HCT116 (cell line): ENCODE measurements at regions not wholly inside any gene's neighbourhood (a gene's known extent, or its start where the extent isn't known, plus 50 kb on each side); places are given as distances from the start of the nearest gene placed in this dataset.

ENCODE experiments used
- ATAC-seq: fragments of 200-7000 bp; cut with Tn5 transposase; 2 replicates; pipeline ENCODE4 v1.9.1; 2020; ENCODE audit warnings: mild to moderate bottlenecking, moderate library complexity
- BruUV-seq: library from RNA; stranded (reverse); fragments of 400-500 nt; replicated peaks from 2 replicates; lab custom pipeline; 2021; lab: Mats Ljungman, UMichigan
- CTCF ChIA-PET: fragments of 300-600 bp; sonication (Branson Sonifier 250); formaldehyde crosslinking; loops from one replicate; lab custom pipeline; 2021; ENCODE audit warnings: antibody characterized with exemption; lab: Charles Lee
- POLR2A ChIA-PET: fragments of 300-600, 350-600 bp; sonication (Branson Sonifier 250); formaldehyde crosslinking; loops from one replicate; lab custom pipeline; 2021; ENCODE audit warnings: antibody characterized with exemption; lab: Charles Lee
- RAD21 ChIA-PET, 2 experiments: fragments of 300-600 bp; sonication (Branson Sonifier 250); formaldehyde crosslinking; loops; one replicate each; lab custom pipeline; 2023; ENCODE audit warnings: low total read pairs in 2 of 2; ENCODE audit not compliant: uncharacterized antibody in 2 of 2, unreplicated experiment in 2 of 2, low non-redundant PET in 1 of 2; lab: Charles Lee
- DNase-seq: peaks from one replicate; pipeline ENCODE4 v3.0.0-alpha.2; 2010; ENCODE audit warnings: low read depth, low spot score
- H2AFZ ChIP-seq: fragments of 200-600 bp; shearing (Covaris generic), sonication (generic); 2 replicates; pipeline ENCODE4 v1.6.1; 2017; ENCODE audit warnings: low read depth, mixed run types, mixed read lengths, antibody characterized with exemption, low read length; ENCODE audit not compliant: poor library complexity, severe bottlenecking
- H3K27ac ChIP-seq: 2 replicates; pipeline ENCODE4 v1.5.1; 2012; ENCODE audit warnings: low read depth, low read length
- H3K27me3 ChIP-seq: fragments of 200-600 bp; sonication (generic); 2 replicates; pipeline ENCODE4 v1.6.1; 2016; ENCODE audit warnings: mixed run types, low read length, mixed read lengths; ENCODE audit not compliant: insufficient read depth
- H3K36me3 ChIP-seq, 2 experiments: fragments of 200-500 bp in 1 of 2; fragments of 200-600 bp in 1 of 2; sonication (Bioruptor generic) in 1 of 2; sonication (generic) in 1 of 2; 2 replicates each; pipeline versions ENCODE4 v1.5.1 to v1.6.1; 2014 to 2016; ENCODE audit warnings: low read length in 2 of 2, inconsistent platforms in 1 of 2, mixed read lengths in 1 of 2, mixed run types in 1 of 2; ENCODE audit not compliant: insufficient read depth in 2 of 2, control insufficient read depth in 1 of 2
- H3K4me1 ChIP-seq, 2 experiments: fragments of 200-600 bp in 1 of 2; sonication (generic) in 1 of 2; 2 replicates each; pipeline versions ENCODE4 v1.5.1 to v1.6.1; 2012 to 2017; ENCODE audit warnings: low read length in 2 of 2, inconsistent platforms in 1 of 2, mild to moderate bottlenecking in 1 of 2, mixed read lengths in 1 of 2, mixed run types in 1 of 2, moderate library complexity in 1 of 2; ENCODE audit not compliant: insufficient read depth in 2 of 2, control insufficient read depth in 1 of 2
- H3K4me2 ChIP-seq: fragments of 200-600 bp; sonication (generic); 2 replicates; pipeline ENCODE4 v1.6.1; 2017; ENCODE audit warnings: mixed run types, low read length, mixed read lengths
- H3K4me3 ChIP-seq, 2 experiments: fragments of 200-600 bp in 1 of 2; sonication (generic) in 1 of 2; replicated peaks in 1 of 2; 2 replicates each; pipeline ENCODE4 v1.5.1; 2011 to 2016; ENCODE audit warnings: low read length in 2 of 2, control low read depth in 1 of 2, low read depth in 1 of 2, mild to moderate bottlenecking in 1 of 2, mixed read lengths in 1 of 2, mixed run types in 1 of 2
- H3K79me2 ChIP-seq: fragments of 200-600 bp; sonication (generic); 2 replicates; pipeline ENCODE4 v1.6.1; 2017; ENCODE audit warnings: mild to moderate bottlenecking, mixed run types, low read length, moderate library complexity, mixed read lengths; ENCODE audit not compliant: insufficient read depth
- H3K9ac ChIP-seq: fragments of 200-600 bp; sonication (generic); 2 replicates; pipeline ENCODE4 v1.6.1; 2016; ENCODE audit warnings: low read length, mixed read lengths
- H3K9me2 ChIP-seq: fragments of 200-600 bp; sonication (generic), shearing (Covaris generic); 2 replicates; pipeline ENCODE4 v1.6.1; 2017; ENCODE audit warnings: mixed run types, mild to moderate bottlenecking, moderate library complexity; ENCODE audit not compliant: insufficient read depth
- H3K9me3 ChIP-seq, 2 experiments: fragments of 200-500 bp in 1 of 2; fragments of 200-600 bp in 1 of 2; sonication (Bioruptor generic) in 1 of 2; sonication (generic) in 1 of 2; 2 replicates each; pipeline ENCODE4 v1.6.1; 2014 to 2017; ENCODE audit warnings: low read length in 2 of 2, mixed read lengths in 2 of 2, inconsistent platforms in 1 of 2, low read depth in 1 of 2, mild to moderate bottlenecking in 1 of 2, mixed run types in 1 of 2, moderate library complexity in 1 of 2; ENCODE audit not compliant: control insufficient read depth in 1 of 2, insufficient read depth in 1 of 2
- H4K20me1 ChIP-seq: fragments of 200-600 bp; sonication (generic), shearing (Covaris generic); 2 replicates; pipeline ENCODE4 v1.6.1; 2017; ENCODE audit warnings: mixed run types, mild to moderate bottlenecking, moderate library complexity; ENCODE audit not compliant: insufficient read depth
- ATF3 ChIP-seq: IDR thresholded peaks from 2 replicates; pipeline ENCODE4 v1.6.1; 2012
- CBX3 ChIP-seq: IDR thresholded peaks from 2 replicates; pipeline ENCODE4 v1.6.1; 2012; ENCODE audit warnings: low read depth
- EGR1 ChIP-seq: IDR thresholded peaks from 2 replicates; pipeline ENCODE4 v1.6.1; 2012; ENCODE audit warnings: low read depth
- EZH2 ChIP-seq: fragments of 200-600 bp; sonication (generic); IDR thresholded peaks from 2 replicates; pipeline ENCODE4 v1.6.1; 2017; ENCODE audit warnings: antibody characterized with exemption, mixed run types
- EZH2phosphoT487 ChIP-seq: fragments of 200-600 bp; IDR thresholded peaks from 2 replicates; pipeline ENCODE4 v1.6.1; 2018; ENCODE audit warnings: antibody characterized with exemption, borderline replicate concordance
- JUND ChIP-seq: IDR thresholded peaks from 2 replicates; pipeline ENCODE4 v1.6.1; 2012
- MAX ChIP-seq: IDR thresholded peaks from 2 replicates; pipeline ENCODE4 v1.6.1; 2012
- POLR2A ChIP-seq: IDR thresholded peaks from 2 replicates; pipeline ENCODE4 v1.7.0; 2011; ENCODE audit warnings: borderline replicate concordance; ENCODE audit not compliant: insufficient read depth, insufficient read length; ENCODE audit errors: extremely low read depth
- POLR2AphosphoS5 ChIP-seq: IDR thresholded peaks from 2 replicates; pipeline ENCODE4 v1.6.1; 2011; ENCODE audit warnings: mild to moderate bottlenecking, low read depth, low read length, moderate library complexity
- RAD21 ChIP-seq: IDR thresholded peaks from 2 replicates; pipeline ENCODE4 v1.6.1; 2012; ENCODE audit warnings: low read depth, mild to moderate bottlenecking
- SIN3A ChIP-seq: IDR thresholded peaks from 2 replicates; pipeline ENCODE4 v1.6.1; 2012; ENCODE audit warnings: low read depth
- SP1 ChIP-seq: IDR thresholded peaks from 2 replicates; pipeline ENCODE4 v1.6.1; 2012; ENCODE audit warnings: low read depth
- SRF ChIP-seq: IDR thresholded peaks from 2 replicates; pipeline ENCODE4 v1.6.1; 2012; ENCODE audit warnings: low read depth
- TCF7L2 ChIP-seq: IDR thresholded peaks from 2 replicates; pipeline ENCODE4 v1.7.0; 2011; ENCODE audit warnings: borderline replicate concordance, inconsistent platforms; ENCODE audit not compliant: insufficient read depth, insufficient read length; ENCODE audit errors: extremely low read depth
- YY1 ChIP-seq: IDR thresholded peaks from 2 replicates; pipeline ENCODE4 v1.6.1; 2011; ENCODE audit warnings: low read length, low read depth, moderate library complexity, mild to moderate bottlenecking; ENCODE audit not compliant: insufficient replicate concordance; ENCODE audit errors: extremely low read depth
- ZBTB33 ChIP-seq: IDR thresholded peaks from 2 replicates; pipeline ENCODE4 v1.6.1; 2011; ENCODE audit warnings: mild to moderate bottlenecking, low read length, moderate library complexity; ENCODE audit not compliant: insufficient replicate concordance; ENCODE audit errors: extremely low read depth
- ZFX ChIP-seq: fragments of 450-650 bp; IDR thresholded peaks from 2 replicates; pipeline ENCODE4 v1.6.1; 2017
- intact Hi-C: fragments of 100-400 bp; cut with micrococcal nuclease; formaldehyde crosslinking; loops from 2 replicates; pipeline ENCODE4 v1.10.0; 2022

- intact Hi-C loops = loop anchor here (1.0 to 5.0 kb wide), 2 partner anchors 110 to 204 kb away; no protein-coding TSS in a partner anchor
- peak; percentile 60 for ATAC-seq
- no peaks in the 10 kb centered on the region for H3K36me3 ChIP-seq
- peak overlapping the region; percentile 63 for H3K9ac ChIP-seq
- H3K9me2 ChIP-seq = no peaks in the 10 kb centered on the region
- no peak overlapping the region for H2AFZ ChIP-seq
- H3K4me1 ChIP-seq = peaks cover 70 to 98% of the 10 kb centered on the region in 2 experiments
- no peaks in the 10 kb centered on the region for H3K9me3 ChIP-seq
- CTCF ChIA-PET = interaction anchor here (0.9 kb wide), 1 partner anchor 101 kb away, joined by 3 read pairs; no protein-coding TSS in a partner anchor
- no TSS peak for BruUV-seq
- peak; percentile 94 for DNase-seq
- H3K79me2 ChIP-seq = peaks cover 20% of the 10 kb centered on the region
- peak; percentile 36; the same call in 1 of the 2 replicates for TF ChIP-seq POLR2AphosphoS5
- no peak for TF ChIP-seq ATF3
- TF ChIP-seq YY1 = peak; percentile 75
- peak; percentile 95 for TF ChIP-seq TCF7L2
- TF ChIP-seq SIN3A = no peak
- H3K4me2 ChIP-seq = peak overlapping the region; percentile 76
- POLR2A ChIA-PET = interaction anchor here (0.6 to 4.3 kb wide), 5 partner anchors 87 to 664 kb away, joined by 3 to 20 read pairs (median 5); no protein-coding TSS in a partner anchor
- H3K27me3 ChIP-seq = no peaks in the 10 kb centered on the region
- peak overlapping the region; percentile 77 for H3K27ac ChIP-seq
- RAD21 ChIA-PET = interaction anchor here (0.6 to 1.8 kb wide), 2 partner anchors 92 to 203 kb away, joined by 3 to 4 read pairs; no protein-coding TSS in a partner anchor
- H3K4me3 ChIP-seq = peak overlapping the region in 1 of 2 experiments; percentile 26; a peak in 2 of 4 replicates
- no peaks in the 10 kb centered on the region for H4K20me1 ChIP-seq
Observed at GRCh38 chr4:186932196-186932595, 208.5 kb upstream of the FAT1 start.

GRCh38 chr4:186932631-186933187 is 209.1 kb upstream of the FAT1 start:
- H3K79me2 ChIP-seq = peaks cover 20% of the 10 kb centered on the region
- RAD21 ChIA-PET = interaction anchor here in 1 of 2 experiments (1.8 kb wide), 1 partner anchor 204 kb away, joined by 4 read pairs; no protein-coding TSS in a partner anchor
- no peaks in the 10 kb centered on the region for H3K9me2 ChIP-seq
- peak overlapping the region in 1 of 2 experiments; percentile 26; a peak in 2 of 4 replicates for H3K4me3 ChIP-seq
- H2AFZ ChIP-seq = no peak overlapping the region
- POLR2A ChIA-PET = interaction anchor here (0.6 to 4.3 kb wide), 7 partner anchors 51 to 664 kb away, joined by 3 to 20 read pairs (median 5); no protein-coding TSS in a partner anchor
- DNase-seq (peak; percentile 99), ATAC-seq (peak; percentile 71)
- H3K27ac ChIP-seq = peak overlapping the region; percentile 77
- CTCF ChIA-PET = interaction anchor here (0.9 kb wide), 1 partner anchor 101 kb away, joined by 3 read pairs; no protein-coding TSS in a partner anchor
- no TSS peak for BruUV-seq
- H3K27me3 ChIP-seq = no peaks in the 10 kb centered on the region
- H3K4me2 ChIP-seq = peak overlapping the region; percentile 76
- H3K9me3 ChIP-seq = no peaks in the 10 kb centered on the region
- H3K36me3 ChIP-seq = no peaks in the 10 kb centered on the region
- H3K4me1 ChIP-seq = peaks cover 70 to 98% of the 10 kb centered on the region in 2 experiments
- no peaks in the 10 kb centered on the region for H4K20me1 ChIP-seq
- intact Hi-C loops = loop anchor here (1.0 to 5.0 kb wide), 2 partner anchors 110 to 204 kb away; no protein-coding TSS in a partner anchor
- peak overlapping the region; percentile 63 for H3K9ac ChIP-seq
- TF ChIP-seq MAX (no peak), ZFX (no peak), ATF3 (no peak), POLR2AphosphoS5 (peak; percentile 51; the same call in 1 of the 2 replicates), CBX3 (no peak), EZH2 (no peak), YY1 (peak; percentile 15), POLR2A (no peak), SP1 (no peak), RAD21 (no peak), EZH2phosphoT487 (no peak), JUND (no peak), SRF (no peak), EGR1 (no peak), ZBTB33 (no peak)
